ENCODE measurements at regions not wholly inside any gene's neighbourhood (a gene's known extent, or its start where the extent isn't known, plus 50 kb on each side); places are given as distances from the start of the nearest gene placed in this dataset.

DNA sequence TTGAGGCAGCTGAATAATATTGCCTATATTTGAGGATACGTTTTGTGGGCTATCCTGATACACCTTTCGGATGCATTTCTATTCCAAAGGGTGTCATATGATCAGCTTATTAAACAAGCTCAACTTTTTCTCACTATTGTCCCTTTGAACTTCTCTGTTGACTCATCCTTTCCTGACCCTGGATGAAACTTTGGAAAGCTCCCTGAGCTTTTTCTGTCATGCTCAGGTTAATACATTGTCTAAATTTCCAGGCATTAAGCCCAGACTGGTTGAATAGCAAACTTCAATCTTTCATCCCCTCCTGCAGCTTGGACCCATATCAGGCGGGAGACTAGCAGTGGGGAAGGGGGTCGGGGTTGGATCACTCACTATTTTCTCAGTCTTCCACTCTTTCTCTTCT, 104.9 kb upstream of the PTPN3 start:
- TF ChIP-seq, protein P1, sequence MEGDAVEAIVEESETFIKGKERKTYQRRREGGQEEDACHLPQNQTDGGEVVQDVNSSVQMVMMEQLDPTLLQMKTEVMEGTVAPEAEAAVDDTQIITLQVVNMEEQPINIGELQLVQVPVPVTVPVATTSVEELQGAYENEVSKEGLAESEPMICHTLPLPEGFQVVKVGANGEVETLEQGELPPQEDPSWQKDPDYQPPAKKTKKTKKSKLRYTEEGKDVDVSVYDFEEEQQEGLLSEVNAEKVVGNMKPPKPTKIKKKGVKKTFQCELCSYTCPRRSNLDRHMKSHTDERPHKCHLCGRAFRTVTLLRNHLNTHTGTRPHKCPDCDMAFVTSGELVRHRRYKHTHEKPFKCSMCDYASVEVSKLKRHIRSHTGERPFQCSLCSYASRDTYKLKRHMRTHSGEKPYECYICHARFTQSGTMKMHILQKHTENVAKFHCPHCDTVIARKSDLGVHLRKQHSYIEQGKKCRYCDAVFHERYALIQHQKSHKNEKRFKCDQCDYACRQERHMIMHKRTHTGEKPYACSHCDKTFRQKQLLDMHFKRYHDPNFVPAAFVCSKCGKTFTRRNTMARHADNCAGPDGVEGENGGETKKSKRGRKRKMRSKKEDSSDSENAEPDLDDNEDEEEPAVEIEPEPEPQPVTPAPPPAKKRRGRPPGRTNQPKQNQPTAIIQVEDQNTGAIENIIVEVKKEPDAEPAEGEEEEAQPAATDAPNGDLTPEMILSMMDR (IDR thresholded peaks at IDR 0.05) = no peak
- no peak for TF ChIP-seq POLR2A (IDR thresholded peaks at IDR 0.05)
